Glutamatergic neuron (in vitro differentiated cells): ENCODE measurements at regions not wholly inside any gene's neighbourhood (a gene's known extent, or its start where the extent isn't known, plus 50 kb on each side); places are given as distances from the start of the nearest gene placed in this dataset.

Experiments
- DNase-seq: peaks from one replicate; pipeline ENCODE4 v3.0.0; 2022
- H3K27ac Mint-ChIP-seq: one replicate; pipeline ENCODE4 v1.8.0; 2020; ENCODE audit warnings: mild to moderate bottlenecking, mixed read lengths, inconsistent platforms; ENCODE audit not compliant: unreplicated experiment
- H3K27me3 Mint-ChIP-seq: one replicate; pipeline ENCODE4 v1.8.0; 2020; ENCODE audit warnings: mild to moderate bottlenecking, moderate library complexity, mixed read lengths, inconsistent platforms; ENCODE audit not compliant: unreplicated experiment
- H3K36me3 Mint-ChIP-seq: one replicate; pipeline ENCODE4 v1.8.0; 2020; ENCODE audit warnings: mild to moderate bottlenecking, mixed read lengths, inconsistent platforms; ENCODE audit not compliant: unreplicated experiment
- H3K4me1 Mint-ChIP-seq: one replicate; pipeline ENCODE4 v1.8.0; 2020; ENCODE audit warnings: mild to moderate bottlenecking, low read depth, mixed read lengths, inconsistent platforms; ENCODE audit not compliant: unreplicated experiment
- H3K4me3 Mint-ChIP-seq: one replicate; pipeline ENCODE4 v1.8.0; 2020; ENCODE audit warnings: mild to moderate bottlenecking, mixed read lengths, inconsistent platforms; ENCODE audit not compliant: unreplicated experiment
- H3K9me3 Mint-ChIP-seq: one replicate; pipeline ENCODE4 v1.8.0; 2020; ENCODE audit warnings: mild to moderate bottlenecking, moderate library complexity, mixed read lengths, inconsistent platforms; ENCODE audit not compliant: unreplicated experiment
- CTCF ChIP-seq: fragments of 200-600 bp; sonication (generic); IDR thresholded peaks from one replicate; pipeline ENCODE4 v1.5.0; 2021; ENCODE audit not compliant: partially characterized antibody, unreplicated experiment

- H3K27me3 Mint-ChIP-seq: no peaks in the 10 kb centered on the region
- H3K4me3 Mint-ChIP-seq: no peak overlapping the region
- H3K9me3 Mint-ChIP-seq: peaks cover 5% of the 10 kb centered on the region
- no peak for DNase-seq
- no peaks in the 10 kb centered on the region for H3K4me1 Mint-ChIP-seq
- H3K27ac Mint-ChIP-seq: no peak overlapping the region
- no peak for TF ChIP-seq CTCF
- no peaks in the 10 kb centered on the region for H3K36me3 Mint-ChIP-seq
These were observed 471.8 kb downstream of the TFAP2A start for GRCh38 chr6:9943026-9943425.

- no peaks in the 10 kb centered on the region for H3K27me3 Mint-ChIP-seq
- no peak for TF ChIP-seq CTCF
- H3K27ac Mint-ChIP-seq: no peak overlapping the region
- no peaks in the 10 kb centered on the region for H3K4me1 Mint-ChIP-seq
- no peaks in the 10 kb centered on the region for H3K36me3 Mint-ChIP-seq
- peaks cover 5% of the 10 kb centered on the region for H3K9me3 Mint-ChIP-seq
- DNase-seq: no peak
- no peak overlapping the region for H3K4me3 Mint-ChIP-seq
These were observed 472.7 kb downstream of the TFAP2A start for GRCh38 chr6:9942131-9942530.

- DNase-seq: no peak
- H3K4me1 Mint-ChIP-seq: no peaks in the 10 kb centered on the region
- no peaks in the 10 kb centered on the region for H3K27me3 Mint-ChIP-seq
- TF ChIP-seq CTCF: no peak
- peaks cover 3% of the 10 kb centered on the region for H3K9me3 Mint-ChIP-seq
- no peak overlapping the region for H3K4me3 Mint-ChIP-seq
- no peak overlapping the region for H3K27ac Mint-ChIP-seq
- no peaks in the 10 kb centered on the region for H3K36me3 Mint-ChIP-seq
These were observed 476.1 kb downstream of the TFAP2A start for GRCh38 chr6:9938801-9939200.

- no peaks in the 10 kb centered on the region for H3K36me3 Mint-ChIP-seq
- H3K4me1 Mint-ChIP-seq: no peaks in the 10 kb centered on the region
- no peak for DNase-seq
- no peak overlapping the region for H3K27ac Mint-ChIP-seq
- H3K9me3 Mint-ChIP-seq: peaks cover 3% of the 10 kb centered on the region
- no peak for TF ChIP-seq CTCF
- H3K4me3 Mint-ChIP-seq: no peak overlapping the region
- H3K27me3 Mint-ChIP-seq: no peaks in the 10 kb centered on the region
These were observed 477.7 kb downstream of the TFAP2A start for GRCh38 chr6:9937031-9937763.

GRCh38 chr6:9936551-9936950 is 478.3 kb downstream of the TFAP2A start:
- TF ChIP-seq CTCF: no peak
- DNase-seq: no peak
- Mint-ChIP-seq H3K4me3 (no peak overlapping the region), H3K4me1 (no peaks in the 10 kb centered on the region), H3K27ac (no peak overlapping the region), H3K27me3 (no peaks in the 10 kb centered on the region), H3K9me3 (peaks cover 3% of the 10 kb centered on the region), H3K36me3 (no peaks in the 10 kb centered on the region)
